Endothelial cell of umbilical vein (primary cell): ENCODE measurements at regions not wholly inside any gene's neighbourhood (a gene's known extent, or its start where the extent isn't known, plus 50 kb on each side); places are given as distances from the start of the nearest gene placed in this dataset.
A peak's percentile ranks its signal among the peaks of the same experiment; 100 is the strongest.

Source experiments
- EZH2 ChIP-seq: IDR thresholded peaks from 2 replicates; pipeline ENCODE4 v1.6.1; 2012; ENCODE audit warnings: borderline replicate concordance, low read depth, mild to moderate bottlenecking, moderate library complexity, low read length, inconsistent platforms; ENCODE audit not compliant: severe bottlenecking
- GATA2 ChIP-seq: IDR thresholded peaks from 2 replicates; pipeline ENCODE4 v1.7.0; 2011; ENCODE audit warnings: low read depth, mild to moderate bottlenecking, moderate library complexity, mixed read lengths, low read length; ENCODE audit not compliant: insufficient read length, insufficient read depth
- MYC ChIP-seq: IDR thresholded peaks from one replicate; pipeline ENCODE4 v1.6.1; 2011; ENCODE audit warnings: mild to moderate bottlenecking, low read depth, low read length
- POLR2A ChIP-seq: IDR thresholded peaks from 2 replicates; pipeline ENCODE4 v1.6.1; 2012; ENCODE audit warnings: low read depth, mild to moderate bottlenecking, control low read depth, low read length
- POLR2AphosphoS5 ChIP-seq: IDR thresholded peaks from 2 replicates; pipeline ENCODE4 v1.6.1; 2012; ENCODE audit warnings: low read depth, mild to moderate bottlenecking, control low read depth, low read length, moderate library complexity; ENCODE audit not compliant: insufficient read depth
- TF ChIP-seq, protein P1 (sequence below): IDR thresholded peaks from 2 replicates; pipeline ENCODE4 v1.6.1; 2011; ENCODE audit not compliant: insufficient read depth, insufficient read length
- TF ChIP-seq, protein P2 (sequence below), 2 donors: IDR thresholded peaks; 1 replicate in 1 of 2; 2 replicates in 1 of 2; pipeline ENCODE4 v1.5.1; 2011; ENCODE audit warnings: low read length in 2 of 2, mild to moderate bottlenecking in 2 of 2, moderate library complexity in 2 of 2, control low read depth in 1 of 2, inconsistent platforms in 1 of 2, low read depth in 1 of 2; ENCODE audit not compliant: insufficient read depth in 1 of 2; ENCODE audit errors: extremely low read depth in 1 of 2

DNA sequence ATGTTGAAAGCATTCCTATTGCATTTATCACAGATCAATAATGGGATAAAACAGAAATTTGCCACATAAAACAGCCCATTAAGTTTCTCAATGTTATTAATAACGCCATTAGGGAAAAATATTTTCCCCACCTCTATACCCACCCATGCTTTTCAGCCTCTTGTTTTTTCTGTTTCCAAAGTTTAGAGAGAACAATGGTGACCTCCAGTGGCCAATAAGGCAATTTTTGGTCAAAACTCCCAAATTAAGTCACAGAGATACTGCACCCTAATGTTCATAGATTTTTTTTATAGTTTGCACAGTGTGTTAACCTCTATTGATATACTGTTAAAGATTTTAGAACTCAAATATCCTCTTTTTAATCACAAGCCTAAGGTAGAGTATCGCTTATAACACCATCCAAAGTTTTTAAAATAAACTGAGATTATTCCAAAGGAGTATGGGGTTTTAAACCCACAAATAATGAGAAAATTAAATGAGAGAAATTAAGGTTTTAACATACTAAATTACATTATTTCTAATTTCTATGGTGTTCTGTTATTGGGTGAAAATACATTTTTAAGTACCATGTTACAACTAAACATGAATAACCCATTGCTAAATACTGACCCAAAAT, 184.7 kb upstream of the DCN start:
- TF ChIP-seq GATA2 (no peak), POLR2A (no peak), MYC (no peak), EZH2 (no peak), POLR2AphosphoS5 (no peak)
- TF ChIP-seq, protein P1, sequence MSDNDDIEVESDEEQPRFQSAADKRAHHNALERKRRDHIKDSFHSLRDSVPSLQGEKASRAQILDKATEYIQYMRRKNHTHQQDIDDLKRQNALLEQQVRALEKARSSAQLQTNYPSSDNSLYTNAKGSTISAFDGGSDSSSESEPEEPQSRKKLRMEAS = no peak
- TF ChIP-seq, protein P2, sequence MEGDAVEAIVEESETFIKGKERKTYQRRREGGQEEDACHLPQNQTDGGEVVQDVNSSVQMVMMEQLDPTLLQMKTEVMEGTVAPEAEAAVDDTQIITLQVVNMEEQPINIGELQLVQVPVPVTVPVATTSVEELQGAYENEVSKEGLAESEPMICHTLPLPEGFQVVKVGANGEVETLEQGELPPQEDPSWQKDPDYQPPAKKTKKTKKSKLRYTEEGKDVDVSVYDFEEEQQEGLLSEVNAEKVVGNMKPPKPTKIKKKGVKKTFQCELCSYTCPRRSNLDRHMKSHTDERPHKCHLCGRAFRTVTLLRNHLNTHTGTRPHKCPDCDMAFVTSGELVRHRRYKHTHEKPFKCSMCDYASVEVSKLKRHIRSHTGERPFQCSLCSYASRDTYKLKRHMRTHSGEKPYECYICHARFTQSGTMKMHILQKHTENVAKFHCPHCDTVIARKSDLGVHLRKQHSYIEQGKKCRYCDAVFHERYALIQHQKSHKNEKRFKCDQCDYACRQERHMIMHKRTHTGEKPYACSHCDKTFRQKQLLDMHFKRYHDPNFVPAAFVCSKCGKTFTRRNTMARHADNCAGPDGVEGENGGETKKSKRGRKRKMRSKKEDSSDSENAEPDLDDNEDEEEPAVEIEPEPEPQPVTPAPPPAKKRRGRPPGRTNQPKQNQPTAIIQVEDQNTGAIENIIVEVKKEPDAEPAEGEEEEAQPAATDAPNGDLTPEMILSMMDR (IDR thresholded peaks at IDR 0.05; ENCODE audit: extremely low read depth in 1 of 2, insufficient read depth in 1 of 2, low read depth in 1 of 2, low read length in 2 of 2) = peak; percentile 20 to 36
